Fibroblast of skin of scalp (primary cell): ENCODE measurements at regions not wholly inside any gene's neighbourhood (a gene's known extent, or its start where the extent isn't known, plus 50 kb on each side); places are given as distances from the start of the nearest gene placed in this dataset.
"Not testable (repeated sequence)": the region's sequence is repeated elsewhere in the genome, so short reads cannot be mapped to it uniquely, and the experiment has no call there.

Experiments used
- DNase-seq: peaks from one replicate; pipeline ENCODE4 v3.0.0-alpha.2; 2013

GRCh38 chr14:54010981-54011380 is 54.4 kb upstream of the BMP4 start:
- DNase-seq, result no peak

- DNase-seq, result no peak
Measured at GRCh38 chr14:54023027-54023426, 66.4 kb upstream of the BMP4 start.

- peak; percentile 44 for DNase-seq
Measured at GRCh38 chr14:54025661-54026060, 69.0 kb upstream of the BMP4 start.

GRCh38 chr14:54026671-54027070 is 70.0 kb upstream of the BMP4 start:
- DNase-seq, result no peak

- DNase-seq, result not testable (repeated sequence)
Measured at GRCh38 chr14:54030996-54031395, 74.4 kb upstream of the BMP4 start.

GRCh38 chr14:54033285-54033684 is 76.7 kb upstream of the BMP4 start:
- DNase-seq, result not testable (repeated sequence)

GRCh38 chr14:54038724-54039123 is 82.1 kb upstream of the BMP4 start:
- no peak for DNase-seq

- no peak for DNase-seq
Measured at GRCh38 chr14:54039311-54039710, 82.7 kb upstream of the BMP4 start.

- peak; percentile 44 for DNase-seq
Measured at GRCh38 chr14:54040846-54041245, 84.2 kb upstream of the BMP4 start.

- no peak for DNase-seq
Measured at GRCh38 chr14:54046250-54046649, 89.6 kb upstream of the BMP4 start.

- DNase-seq, result no peak
Measured at GRCh38 chr14:54047645-54048308, 91.2 kb upstream of the BMP4 start.

GRCh38 chr14:54048311-54048710 is 91.7 kb upstream of the BMP4 start:
- DNase-seq, result no peak

GRCh38 chr14:54048736-54049135 is 92.1 kb upstream of the BMP4 start:
- no peak for DNase-seq

- no peak for DNase-seq
Measured at GRCh38 chr14:54050759-54051158, 94.1 kb upstream of the BMP4 start.

GRCh38 chr14:54052696-54053385 is 96.2 kb upstream of the BMP4 start:
- DNase-seq, result no peak

GRCh38 chr14:54053386-54053745 is 96.7 kb upstream of the BMP4 start:
- no peak for DNase-seq

GRCh38 chr14:54058505-54058904 is 101.9 kb upstream of the BMP4 start:
- DNase-seq, result no peak

GRCh38 chr14:54083549-54084239 is 127.1 kb upstream of the BMP4 start:
- no peak for DNase-seq

GRCh38 chr14:54085232-54085761 is 128.7 kb upstream of the BMP4 start:
- DNase-seq, result no peak

- DNase-seq, result peak; percentile 6
Measured at GRCh38 chr14:54085841-54086240, 129.2 kb upstream of the BMP4 start.

GRCh38 chr14:54086767-54087166 is 130.1 kb upstream of the BMP4 start:
- DNase-seq, result no peak

- DNase-seq, result no peak
Measured at GRCh38 chr14:54087376-54087775, 130.8 kb upstream of the BMP4 start.

- DNase-seq, result no peak
Measured at GRCh38 chr14:54088271-54088670, 131.6 kb upstream of the BMP4 start.

GRCh38 chr14:54090274-54090673 is 133.6 kb upstream of the BMP4 start:
- DNase-seq, result no peak
